ENCODE measurements at regions not wholly inside any gene's neighbourhood (a gene's known extent, or its start where the extent isn't known, plus 50 kb on each side); places are given as distances from the start of the nearest gene placed in this dataset.

DNA sequence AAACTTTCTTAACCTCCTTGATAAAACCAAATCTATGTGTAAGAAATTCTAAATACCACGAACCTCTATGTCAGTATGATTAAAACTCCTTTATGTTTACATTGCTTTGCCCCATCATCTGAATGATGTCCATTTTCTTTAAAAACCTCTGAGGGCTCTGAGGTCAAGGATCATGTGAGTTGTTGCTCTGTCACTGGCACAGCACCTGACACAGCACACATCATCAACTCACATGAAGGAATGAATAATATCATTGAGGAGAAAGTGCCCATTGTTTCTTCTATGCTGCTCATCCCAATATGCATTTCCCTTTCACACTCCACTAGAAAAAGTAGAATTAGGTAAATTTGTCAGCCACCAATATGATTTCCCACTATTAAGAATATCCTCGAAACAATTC lies 1178.7 kb upstream of the NRXN1 start:
- H3K4me1 Mint-ChIP-seq (ENCODE audit: low read depth), result no peaks in the 10 kb centered on the region
- TF ChIP-seq, protein P1, sequence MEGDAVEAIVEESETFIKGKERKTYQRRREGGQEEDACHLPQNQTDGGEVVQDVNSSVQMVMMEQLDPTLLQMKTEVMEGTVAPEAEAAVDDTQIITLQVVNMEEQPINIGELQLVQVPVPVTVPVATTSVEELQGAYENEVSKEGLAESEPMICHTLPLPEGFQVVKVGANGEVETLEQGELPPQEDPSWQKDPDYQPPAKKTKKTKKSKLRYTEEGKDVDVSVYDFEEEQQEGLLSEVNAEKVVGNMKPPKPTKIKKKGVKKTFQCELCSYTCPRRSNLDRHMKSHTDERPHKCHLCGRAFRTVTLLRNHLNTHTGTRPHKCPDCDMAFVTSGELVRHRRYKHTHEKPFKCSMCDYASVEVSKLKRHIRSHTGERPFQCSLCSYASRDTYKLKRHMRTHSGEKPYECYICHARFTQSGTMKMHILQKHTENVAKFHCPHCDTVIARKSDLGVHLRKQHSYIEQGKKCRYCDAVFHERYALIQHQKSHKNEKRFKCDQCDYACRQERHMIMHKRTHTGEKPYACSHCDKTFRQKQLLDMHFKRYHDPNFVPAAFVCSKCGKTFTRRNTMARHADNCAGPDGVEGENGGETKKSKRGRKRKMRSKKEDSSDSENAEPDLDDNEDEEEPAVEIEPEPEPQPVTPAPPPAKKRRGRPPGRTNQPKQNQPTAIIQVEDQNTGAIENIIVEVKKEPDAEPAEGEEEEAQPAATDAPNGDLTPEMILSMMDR (IDR thresholded peaks at IDR 0.05; ENCODE audit: unreplicated experiment), result no peak
- no peak for DNase-seq (ENCODE audit: low spot score, unreplicated experiment)
- no peak overlapping the region for H3K27ac Mint-ChIP-seq
- no peaks in the 10 kb centered on the region for H3K9me3 Mint-ChIP-seq (ENCODE audit: low read depth)
- no peaks in the 10 kb centered on the region for H3K27me3 Mint-ChIP-seq
- no peak overlapping the region for H3K4me3 Mint-ChIP-seq (ENCODE audit: low read depth)
- no peaks in the 10 kb centered on the region for H3K36me3 Mint-ChIP-seq (ENCODE audit: insufficient read depth)

DNA sequence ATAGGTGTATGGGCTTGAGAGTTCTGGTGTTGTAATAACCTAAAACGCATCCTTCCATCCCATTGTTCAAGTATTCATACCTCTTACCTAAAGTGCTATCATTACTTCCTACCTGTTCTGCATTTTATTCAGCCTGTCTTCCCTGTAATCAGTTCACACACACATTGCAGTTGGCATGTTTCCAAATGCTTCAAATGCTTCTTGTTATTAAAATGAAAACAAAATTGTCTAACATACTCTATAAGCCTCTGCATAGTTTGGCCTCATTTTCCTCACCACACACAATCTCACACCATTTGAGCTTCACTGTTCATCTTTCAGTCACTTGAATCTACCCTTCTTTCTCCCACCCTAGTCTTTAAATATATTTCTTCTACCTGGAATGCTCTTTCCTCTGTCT lies 1178.2 kb upstream of the NRXN1 start:
- TF ChIP-seq, protein P1 (IDR thresholded peaks at IDR 0.05; ENCODE audit: unreplicated experiment), result no peak
- Mint-ChIP-seq H3K4me1 (ENCODE audit: low read depth) (no peaks in the 10 kb centered on the region), H3K4me3 (ENCODE audit: low read depth) (no peak overlapping the region), H3K9me3 (ENCODE audit: low read depth) (no peaks in the 10 kb centered on the region), H3K27me3 (no peaks in the 10 kb centered on the region), H3K27ac (no peak overlapping the region), H3K36me3 (ENCODE audit: insufficient read depth) (no peaks in the 10 kb centered on the region)
- DNase-seq (ENCODE audit: low spot score, unreplicated experiment), result no peak

DNA sequence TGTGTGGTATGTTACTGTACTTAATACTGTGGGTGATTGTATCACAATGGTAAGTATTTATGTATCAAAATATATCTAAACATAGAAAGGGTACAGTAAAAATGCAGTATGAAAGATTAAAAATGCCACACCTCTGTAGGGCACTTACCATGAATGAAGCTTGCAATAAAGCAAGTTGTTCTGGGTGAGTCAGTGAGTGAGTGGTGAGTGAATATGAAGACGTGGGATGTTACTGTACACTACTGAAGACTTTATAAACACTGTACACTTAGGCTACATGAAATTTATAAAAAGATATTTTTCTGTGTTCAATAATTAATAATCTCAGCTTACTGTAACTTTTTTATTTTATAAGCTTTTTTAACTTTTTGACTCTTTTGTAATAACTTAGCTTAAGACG lies 1162.4 kb upstream of the NRXN1 start:
- Mint-ChIP-seq H3K36me3 (ENCODE audit: insufficient read depth) (no peaks in the 10 kb centered on the region), H3K4me1 (ENCODE audit: low read depth) (peaks cover 7% of the 10 kb centered on the region), H3K27me3 (no peaks in the 10 kb centered on the region), H3K27ac (no peak overlapping the region), H3K9me3 (ENCODE audit: low read depth) (peaks cover 3% of the 10 kb centered on the region), H3K4me3 (ENCODE audit: low read depth) (no peak overlapping the region)
- no peak for DNase-seq (ENCODE audit: low spot score, unreplicated experiment)
- TF ChIP-seq, protein P1 (IDR thresholded peaks at IDR 0.05; ENCODE audit: unreplicated experiment), result no peak

DNA sequence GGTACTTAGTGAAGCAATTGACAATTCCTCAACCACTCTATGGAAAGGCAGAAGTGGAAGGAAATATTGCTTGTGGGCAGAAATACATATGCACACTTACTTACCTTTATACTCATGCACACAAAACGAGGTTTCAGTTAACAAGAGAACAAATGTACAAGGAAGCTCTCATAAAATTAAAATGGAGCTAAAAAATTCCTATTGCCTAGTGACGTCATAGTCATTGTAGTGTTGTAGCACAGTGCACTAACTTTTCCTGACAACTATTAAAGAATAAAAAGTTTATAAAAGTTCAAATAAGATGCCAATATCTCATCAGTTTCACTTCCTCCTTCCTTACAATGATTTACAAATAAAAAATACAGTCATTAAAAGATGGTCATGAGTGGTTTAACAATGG lies 1161.9 kb upstream of the NRXN1 start:
- H3K27ac Mint-ChIP-seq, result no peak overlapping the region
- H3K9me3 Mint-ChIP-seq (ENCODE audit: low read depth), result peaks cover 3% of the 10 kb centered on the region
- H3K36me3 Mint-ChIP-seq (ENCODE audit: insufficient read depth), result no peaks in the 10 kb centered on the region
- no peak overlapping the region for H3K4me3 Mint-ChIP-seq (ENCODE audit: low read depth)
- peaks cover 7% of the 10 kb centered on the region for H3K4me1 Mint-ChIP-seq (ENCODE audit: low read depth)
- TF ChIP-seq, protein P1 (IDR thresholded peaks at IDR 0.05; ENCODE audit: unreplicated experiment), result no peak
- DNase-seq (ENCODE audit: low spot score, unreplicated experiment), result no peak
- H3K27me3 Mint-ChIP-seq, result no peaks in the 10 kb centered on the region

DNA sequence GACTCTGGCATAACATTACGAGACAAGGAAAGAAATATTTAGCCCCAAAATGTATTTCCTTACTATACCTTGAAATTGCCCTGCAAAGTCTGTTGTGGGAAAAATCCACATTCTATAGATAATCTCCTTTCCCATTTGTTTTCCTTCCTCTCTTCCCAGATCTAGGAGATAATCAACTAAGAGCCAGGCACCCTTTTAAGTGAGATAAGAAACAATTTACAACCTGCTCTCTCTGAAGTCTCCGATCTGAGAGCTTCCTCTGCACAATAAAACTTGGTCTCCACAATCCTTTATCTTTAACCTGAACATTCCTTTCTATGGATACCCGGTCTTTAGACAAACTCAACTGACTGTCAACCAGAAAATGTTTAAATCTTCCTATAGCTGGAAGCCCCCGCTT lies 1160.7 kb upstream of the NRXN1 start:
- Mint-ChIP-seq H3K27ac (no peak overlapping the region), H3K4me3 (ENCODE audit: low read depth) (no peak overlapping the region), H3K9me3 (ENCODE audit: low read depth) (peaks cover 3% of the 10 kb centered on the region), H3K27me3 (no peaks in the 10 kb centered on the region), H3K4me1 (ENCODE audit: low read depth) (peaks cover 7% of the 10 kb centered on the region), H3K36me3 (ENCODE audit: insufficient read depth) (no peaks in the 10 kb centered on the region)
- no peak for DNase-seq (ENCODE audit: low spot score, unreplicated experiment)
- TF ChIP-seq, protein P1 (IDR thresholded peaks at IDR 0.05; ENCODE audit: unreplicated experiment), result no peak

All from progenitor cell of endocrine pancreas (in vitro differentiated cells).